ENCODE measurements at regions not wholly inside any gene's neighbourhood (a gene's known extent, or its start where the extent isn't known, plus 50 kb on each side); places are given as distances from the start of the nearest gene placed in this dataset.
A peak's percentile ranks its signal among the peaks of the same experiment; 100 is the strongest.

DNA sequence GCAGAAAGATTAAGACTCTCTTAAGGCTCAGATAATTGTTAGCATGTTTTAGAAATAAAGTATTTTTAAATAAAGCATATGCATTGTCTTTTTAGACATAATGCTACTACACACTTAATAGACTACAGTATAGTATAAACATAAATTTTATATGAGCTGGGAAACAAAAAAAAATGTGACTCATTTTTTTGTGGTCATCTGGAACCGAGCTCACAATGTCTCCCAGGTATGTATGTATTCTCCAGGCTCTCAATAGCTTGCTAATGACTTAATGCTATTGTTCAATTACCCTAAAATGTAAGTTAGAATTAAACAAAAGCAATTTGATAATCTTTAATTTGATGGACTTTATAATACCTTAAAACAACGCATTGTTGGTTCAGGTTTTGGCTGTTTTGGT, 167.2 kb downstream of the NUP35 start:
- FAIRE-seq, result no peak

DNA sequence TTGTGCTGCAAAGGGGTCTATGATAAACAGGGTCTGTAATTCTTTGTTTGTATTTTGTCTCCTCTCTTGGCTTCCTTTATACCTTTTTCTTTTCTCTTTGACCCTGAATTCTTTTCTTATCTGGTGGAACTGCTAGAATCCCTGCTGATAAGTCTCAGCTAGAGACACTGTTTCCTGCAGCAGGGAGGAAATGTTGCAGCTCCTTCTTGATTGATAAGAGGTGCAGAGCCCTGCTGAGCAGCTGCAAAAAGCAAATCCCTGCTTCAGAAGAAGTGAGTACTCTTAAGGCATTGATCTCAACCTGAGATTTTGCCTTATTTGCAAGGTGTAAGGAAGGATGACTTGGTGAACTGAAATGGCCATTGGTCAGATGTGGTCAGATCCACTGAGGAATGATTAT, 167.8 kb downstream of the NUP35 start:
- FAIRE-seq, result no peak

DNA sequence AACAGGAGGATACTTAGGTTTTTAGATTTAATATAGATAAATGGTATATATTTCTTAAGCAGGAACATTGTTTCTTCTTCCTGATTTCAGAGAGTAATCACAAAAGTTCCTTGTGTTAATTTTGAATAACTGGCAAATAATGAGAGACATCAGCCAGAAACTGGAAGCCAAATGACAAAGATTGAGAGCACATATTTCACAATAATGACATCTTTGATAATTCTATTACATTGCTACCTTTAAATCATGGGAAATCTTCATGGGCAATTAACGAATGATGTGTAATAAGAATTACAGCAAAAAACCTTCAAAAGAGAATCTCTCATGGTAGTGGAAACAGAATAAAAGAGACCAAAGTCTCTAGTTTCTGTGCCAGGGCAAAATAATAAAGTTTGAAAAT, 215.1 kb downstream of the NUP35 start:
- no peak for FAIRE-seq

DNA sequence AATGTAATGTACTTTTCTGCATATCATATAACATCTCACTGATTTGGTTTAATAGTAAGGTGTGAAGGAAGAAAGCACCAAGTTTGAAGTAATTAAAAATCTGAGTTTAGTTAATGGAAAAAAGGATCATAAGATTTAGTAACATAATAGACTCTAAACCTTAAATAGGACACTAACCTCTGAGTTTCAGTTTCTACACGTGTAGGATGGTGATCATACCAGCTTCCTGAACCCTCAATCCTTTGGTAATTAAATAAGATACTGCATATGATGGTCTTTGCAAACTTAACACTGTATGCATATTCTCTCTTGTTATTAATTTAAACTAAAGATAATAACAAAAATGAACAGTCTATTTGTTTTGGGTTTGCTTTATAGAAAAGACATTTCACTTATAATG, 216.8 kb downstream of the NUP35 start:
- no peak for FAIRE-seq

DNA sequence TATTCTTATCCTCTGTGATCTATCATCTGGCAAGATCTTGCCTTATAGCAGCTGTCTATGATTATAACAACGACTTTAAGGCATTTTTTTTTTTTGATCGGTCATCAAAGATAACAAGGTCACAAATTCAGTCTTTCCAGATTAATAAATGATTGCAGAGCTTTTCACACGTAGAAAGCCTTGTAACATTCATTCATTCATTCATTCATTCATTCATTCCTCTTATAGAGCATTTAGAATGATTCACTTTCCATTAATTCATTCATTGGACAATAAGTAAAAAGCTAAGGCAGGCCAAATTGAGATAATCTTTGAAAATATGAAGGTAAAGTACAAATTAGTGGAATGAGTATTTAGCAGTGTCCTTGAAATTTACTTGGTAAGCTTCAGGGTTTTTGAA, 223.7 kb downstream of the NUP35 start:
- FAIRE-seq, result no peak

DNA sequence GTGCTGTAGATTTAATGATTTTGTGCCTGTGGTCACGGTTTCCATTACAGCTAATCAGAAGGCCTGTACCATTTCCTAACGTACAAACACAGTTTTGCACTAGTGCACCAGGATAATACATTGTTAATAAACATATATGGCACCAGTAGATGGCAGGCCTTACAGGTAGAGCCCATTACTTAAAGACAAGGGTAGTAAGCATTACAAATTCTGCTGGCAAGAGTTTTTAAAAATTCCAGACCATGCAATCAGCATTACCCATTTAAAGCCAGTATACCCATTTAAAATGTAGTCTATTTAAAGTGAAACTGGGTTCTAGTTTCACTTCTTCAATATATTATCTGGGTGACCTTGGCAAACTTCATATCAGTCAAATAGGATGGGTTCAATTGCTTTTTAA, 224.2 kb downstream of the NUP35 start:
- FAIRE-seq, result no peak

DNA sequence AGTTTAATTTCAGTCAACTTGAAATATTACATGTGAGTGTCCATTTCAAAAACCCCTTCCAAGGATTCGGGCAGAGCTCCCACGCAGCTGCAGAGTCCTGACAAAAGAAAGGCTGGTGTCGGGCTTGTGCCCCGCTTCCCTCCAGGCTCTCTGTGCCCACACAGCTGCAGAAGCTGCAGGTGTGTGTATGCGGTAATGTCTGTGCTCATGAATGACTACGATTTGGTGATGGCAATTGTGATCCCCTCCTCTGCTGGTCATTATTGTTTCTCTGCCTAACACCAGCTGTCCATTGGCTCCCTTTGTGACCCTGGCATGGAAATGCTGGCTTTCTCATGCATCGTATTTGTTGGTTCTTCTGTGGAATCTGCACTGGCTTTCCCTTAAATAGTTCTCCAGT, 224.8 kb downstream of the NUP35 start:
- no peak for FAIRE-seq

DNA sequence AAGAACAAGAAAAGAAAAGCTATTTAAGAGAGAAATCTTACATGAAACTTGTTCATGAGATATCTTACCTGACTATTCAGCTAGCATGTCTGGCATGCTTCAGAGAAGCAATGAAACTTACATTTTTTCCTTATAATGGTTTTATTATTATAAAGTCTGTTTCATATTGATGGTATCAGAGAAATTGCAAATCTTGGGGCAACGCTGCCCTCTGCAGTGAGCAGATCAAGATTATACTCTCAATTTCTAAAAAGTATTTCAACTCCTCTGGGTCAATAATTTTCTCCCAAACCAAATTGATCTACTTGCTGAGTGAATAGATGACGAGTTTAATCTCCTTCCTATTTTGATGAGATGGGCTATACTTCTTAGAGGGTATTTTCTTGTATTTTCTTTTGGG, 235.6 kb downstream of the NUP35 start:
- peak; percentile 55 for FAIRE-seq

DNA sequence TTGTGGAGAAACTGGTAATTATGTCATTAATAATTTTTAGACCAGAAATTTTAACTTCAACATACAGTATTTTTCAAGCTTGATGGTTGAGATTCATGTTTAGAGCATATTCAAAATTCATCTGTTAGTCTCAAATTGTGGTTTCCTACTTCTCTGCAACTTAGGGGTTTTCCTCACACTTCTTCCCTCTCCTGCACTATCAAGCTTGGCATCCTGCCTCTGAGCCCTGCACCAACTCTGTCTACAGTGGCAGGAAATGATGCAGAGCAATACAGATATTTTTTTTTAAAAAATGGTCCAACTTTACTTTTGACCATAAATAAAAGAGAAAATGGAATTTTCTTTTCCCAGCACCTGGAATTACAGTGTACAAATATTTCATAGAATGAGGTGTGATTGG, 247.3 kb downstream of the NUP35 start:
- FAIRE-seq, result no peak

DNA sequence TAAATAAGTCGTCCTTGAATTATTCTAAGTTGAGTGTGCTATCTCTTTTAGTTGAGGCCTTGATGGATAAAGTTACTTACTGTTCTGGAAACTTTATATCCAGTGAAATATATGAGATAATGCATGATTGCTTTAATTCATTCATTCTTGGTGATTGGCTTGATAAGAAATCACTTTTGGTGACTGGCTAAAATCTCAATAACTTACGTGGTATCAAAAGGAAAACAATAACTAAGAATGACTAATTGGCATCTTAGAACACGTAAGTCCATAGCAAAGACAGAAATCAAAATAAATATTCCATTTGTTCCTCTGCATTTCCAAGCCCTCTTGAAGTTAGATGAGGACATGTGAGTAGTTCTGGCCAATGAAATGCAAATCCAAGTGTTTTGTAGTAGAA, 251.6 kb downstream of the NUP35 start:
- no peak for FAIRE-seq

DNA sequence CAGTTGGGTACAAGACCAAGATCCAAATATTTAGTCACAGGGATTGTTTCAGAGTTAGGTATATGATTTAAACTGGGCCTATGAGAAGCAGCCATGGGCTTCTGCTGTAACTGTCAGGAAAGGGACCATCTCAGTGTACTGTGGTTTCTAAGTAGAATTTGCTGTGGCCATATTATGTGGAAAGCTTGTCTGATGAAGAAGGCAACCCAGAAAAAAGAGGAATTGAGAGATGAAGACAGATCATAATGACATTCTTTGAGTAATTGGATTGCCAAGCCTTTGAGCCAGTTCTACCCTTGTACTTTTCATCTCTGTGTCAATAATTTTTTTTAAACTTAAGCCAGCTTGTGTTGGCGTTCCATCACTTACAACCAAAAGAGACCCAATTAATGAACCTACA, 259.6 kb downstream of the NUP35 start:
- no peak for FAIRE-seq

DNA sequence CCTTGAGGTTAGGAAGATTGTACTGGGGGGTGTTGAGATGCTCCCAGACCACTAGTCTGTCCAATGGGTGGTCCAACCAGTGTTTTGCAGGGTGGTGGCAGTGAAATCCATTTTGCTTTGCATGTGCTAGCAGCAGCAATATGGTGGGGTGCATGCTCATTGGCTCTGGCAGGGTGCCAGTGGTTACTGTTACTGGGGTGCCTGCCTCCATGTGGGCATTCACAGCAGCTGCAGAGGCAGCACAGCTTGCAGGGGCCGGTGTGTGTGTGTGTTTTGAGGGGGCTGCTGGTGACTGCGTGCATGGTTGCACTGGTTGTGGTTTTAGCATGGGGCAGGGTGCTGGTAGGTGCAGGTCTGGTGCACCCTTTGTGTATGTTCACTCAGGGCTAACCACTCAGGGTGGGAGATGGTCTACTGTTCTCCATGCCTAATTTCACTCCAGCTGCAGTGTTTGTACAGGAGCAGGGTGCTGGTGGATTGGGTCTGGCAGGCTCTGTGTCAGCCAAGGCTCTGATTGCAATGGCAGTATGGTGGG, 265.4 kb downstream of the NUP35 start:
- FAIRE-seq, result no peak

DNA sequence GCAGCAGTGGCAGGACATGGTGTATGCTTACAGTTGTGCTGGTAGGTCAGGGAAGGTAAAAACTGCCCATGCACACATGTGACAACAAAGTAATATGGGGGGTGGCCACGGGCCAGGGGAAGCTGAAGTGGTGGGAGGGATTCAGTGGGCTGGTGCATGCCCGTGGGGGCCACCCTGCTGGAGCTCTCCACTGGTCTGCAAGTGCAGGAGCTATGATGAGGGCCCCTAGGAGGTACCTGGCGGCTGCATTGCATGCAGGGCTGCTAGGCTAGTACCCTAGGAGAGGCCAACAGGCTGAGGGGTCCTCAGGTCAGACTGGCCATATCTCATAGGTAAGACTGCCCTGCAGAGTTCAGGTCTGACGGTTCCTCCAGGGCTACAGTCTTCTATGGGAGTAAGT, 265.9 kb downstream of the NUP35 start:
- FAIRE-seq, result no peak

DNA sequence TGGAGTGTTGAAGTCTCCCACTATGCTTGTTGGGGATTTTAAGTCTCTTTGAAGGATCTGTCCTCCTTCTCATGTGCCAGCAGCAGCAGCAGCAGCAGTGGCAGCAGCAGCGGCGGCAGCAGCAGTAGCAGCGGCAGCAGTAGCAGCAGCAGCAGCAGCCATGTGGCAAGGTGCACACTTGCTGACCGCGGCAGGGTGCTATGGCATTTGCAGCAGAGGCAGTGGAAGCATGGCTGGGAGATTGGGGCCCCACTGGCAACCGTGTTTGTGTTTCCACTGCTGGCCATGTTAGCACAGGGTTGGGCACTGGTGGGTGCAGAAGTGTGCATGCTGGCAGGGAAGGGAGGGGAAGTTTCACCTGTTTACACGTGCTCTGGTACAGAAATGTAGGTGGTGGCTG, 280.1 kb downstream of the NUP35 start:
- FAIRE-seq, result no peak

DNA sequence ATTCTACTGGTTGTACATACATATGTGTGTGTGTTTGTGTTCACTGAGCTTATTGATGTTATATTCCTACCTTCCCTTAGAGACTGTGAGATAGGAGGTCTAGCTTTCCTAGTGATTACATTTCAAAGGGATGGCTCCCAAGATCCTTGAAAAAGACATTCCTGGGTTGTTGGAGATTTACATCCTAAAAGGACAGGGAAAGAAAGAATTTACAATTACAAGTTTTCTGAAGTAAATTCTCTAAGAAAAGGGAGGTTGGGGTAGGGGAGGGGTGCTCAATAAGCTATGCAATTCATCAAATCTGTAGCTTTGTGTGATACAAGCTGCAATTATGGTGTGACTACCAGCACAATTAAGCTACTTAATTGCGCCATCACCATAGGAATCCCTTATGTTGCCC, 284.3 kb downstream of the NUP35 start:
- no peak for FAIRE-seq

DNA sequence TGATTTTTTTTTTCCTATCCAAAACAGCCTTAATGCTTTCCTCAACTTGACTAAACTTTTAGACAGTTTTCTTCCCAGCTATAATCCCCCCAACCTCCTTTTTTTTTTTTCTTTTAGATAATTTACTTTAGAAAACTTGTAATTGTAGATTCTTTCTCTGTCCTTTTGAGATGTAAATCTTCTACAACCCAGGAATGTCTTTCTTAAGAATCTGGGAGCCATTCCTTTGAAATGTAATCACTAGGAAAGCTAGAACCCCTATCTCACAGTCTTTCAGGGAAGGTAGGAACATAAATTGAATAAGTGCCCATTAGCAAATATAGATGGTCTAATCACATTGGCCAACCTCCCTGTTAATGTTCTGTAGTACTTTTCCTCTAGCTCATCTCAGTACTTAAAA, 285.4 kb downstream of the NUP35 start:
- no peak for FAIRE-seq

DNA sequence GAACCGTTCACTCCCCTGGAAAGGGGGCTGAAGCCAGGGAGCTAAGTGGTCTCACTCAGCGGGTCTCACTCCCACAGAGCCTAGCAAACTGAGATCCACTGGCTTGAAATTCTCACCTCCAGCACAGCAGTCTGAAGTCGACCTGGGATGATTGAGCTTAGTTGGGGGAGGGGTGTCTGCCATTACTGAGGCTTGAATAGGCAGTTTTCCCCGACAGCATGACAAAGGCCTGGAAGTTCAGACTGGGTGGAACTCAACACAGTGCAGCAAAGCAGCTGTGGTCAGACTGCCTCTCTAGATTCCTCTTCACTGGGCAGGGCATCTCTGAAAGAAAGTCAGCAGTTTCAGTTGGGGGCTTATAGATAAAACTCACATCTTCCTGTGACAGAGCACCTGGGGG, 292.5 kb downstream of the NUP35 start:
- no peak for FAIRE-seq

DNA sequence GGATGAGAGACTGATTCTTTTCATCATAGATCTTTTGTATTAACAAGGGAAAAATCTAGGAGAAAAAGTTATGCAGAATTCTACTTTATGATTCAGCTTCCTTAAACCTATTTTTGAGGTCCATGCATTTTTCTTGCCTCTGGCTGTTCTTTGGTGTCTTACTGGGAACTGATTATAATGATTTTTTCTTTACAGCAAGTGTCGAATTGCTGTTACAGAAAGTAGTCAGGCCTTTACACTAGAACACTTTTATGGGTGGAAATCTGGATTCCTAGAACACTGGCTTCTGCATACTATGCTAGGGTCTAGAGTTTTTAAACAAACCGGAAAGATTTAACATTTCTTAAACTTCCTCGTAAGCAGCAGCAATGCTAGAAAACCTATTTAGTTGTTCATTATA, 302.6 kb downstream of the NUP35 start:
- no peak for FAIRE-seq

DNA sequence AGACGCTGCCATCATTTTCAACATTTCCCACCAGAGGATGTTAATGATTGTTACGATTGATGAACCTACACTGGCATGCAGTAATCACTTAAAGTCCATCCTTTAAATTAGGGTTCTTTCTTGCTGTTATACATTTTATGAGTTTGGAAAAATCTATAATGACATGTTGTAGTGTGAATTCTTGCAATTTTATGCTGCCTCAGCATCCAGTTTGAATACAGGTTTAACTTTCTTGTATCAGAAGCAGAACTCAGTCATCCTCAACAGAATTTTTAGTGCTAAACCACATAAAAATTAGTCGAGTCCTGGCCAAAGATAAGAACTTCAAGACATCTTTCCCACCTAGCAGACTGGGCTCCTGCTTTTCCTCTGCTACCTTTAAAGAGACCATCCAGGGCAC, 303.3 kb downstream of the NUP35 start:
- FAIRE-seq, result no peak

DNA sequence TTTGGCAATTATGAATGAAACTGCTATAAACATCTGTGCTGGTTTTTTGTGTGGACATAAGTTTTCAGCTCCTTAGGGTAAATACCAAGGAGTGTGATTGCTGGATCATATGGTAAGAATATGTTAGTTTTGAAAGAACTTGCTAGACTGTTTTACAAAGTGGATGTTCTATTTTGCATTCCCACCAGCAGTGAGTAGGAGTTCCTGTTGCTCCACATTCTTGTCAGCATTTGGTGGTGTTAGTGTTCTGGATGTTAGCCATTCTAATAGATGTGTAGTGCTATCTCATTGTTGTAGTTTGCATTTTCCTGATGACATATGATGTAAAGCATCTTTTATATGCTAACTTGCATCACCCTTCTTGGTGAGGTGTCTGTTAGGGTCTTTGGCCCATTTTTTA, 304.6 kb downstream of the NUP35 start:
- FAIRE-seq, result no peak

DNA sequence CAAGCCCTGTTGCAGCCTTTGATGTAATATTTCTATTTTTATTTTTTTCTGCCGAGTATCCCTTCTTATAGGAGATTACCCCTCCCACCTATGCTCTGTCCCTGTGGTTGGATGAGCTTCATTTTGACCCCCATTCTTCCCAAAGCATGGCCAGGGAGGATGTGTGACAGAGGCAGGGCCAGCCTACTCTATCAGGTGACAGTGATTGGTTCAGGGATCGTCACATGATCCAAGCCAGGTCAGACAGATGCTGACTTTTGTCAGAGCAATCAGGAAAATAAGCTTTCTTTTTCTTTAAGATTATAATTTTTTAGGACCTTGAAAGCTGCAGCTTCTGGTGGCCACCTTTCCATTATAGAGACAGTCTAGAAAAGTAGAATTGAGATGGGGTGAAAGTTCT, 314.3 kb downstream of the NUP35 start:
- no peak for FAIRE-seq

DNA sequence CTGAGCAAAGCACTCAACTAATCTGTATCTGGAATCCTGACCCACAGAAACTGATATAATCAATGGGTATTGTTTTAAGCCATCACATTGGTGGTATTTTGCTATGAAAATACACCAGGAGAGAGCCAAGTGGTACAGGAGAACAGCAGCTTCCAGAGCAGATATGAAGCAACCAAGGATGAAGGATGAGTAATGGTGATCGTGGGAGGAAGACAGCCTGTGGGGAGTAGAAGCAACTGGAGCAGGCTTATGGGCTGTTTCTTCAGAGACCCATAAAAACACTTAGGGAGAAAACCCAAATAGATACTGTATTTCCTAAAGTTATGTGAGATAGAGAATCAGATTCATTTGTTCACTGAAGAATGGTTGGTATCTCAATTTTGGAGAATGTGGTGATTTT, 330.8 kb downstream of the NUP35 start:
- FAIRE-seq, result no peak

DNA sequence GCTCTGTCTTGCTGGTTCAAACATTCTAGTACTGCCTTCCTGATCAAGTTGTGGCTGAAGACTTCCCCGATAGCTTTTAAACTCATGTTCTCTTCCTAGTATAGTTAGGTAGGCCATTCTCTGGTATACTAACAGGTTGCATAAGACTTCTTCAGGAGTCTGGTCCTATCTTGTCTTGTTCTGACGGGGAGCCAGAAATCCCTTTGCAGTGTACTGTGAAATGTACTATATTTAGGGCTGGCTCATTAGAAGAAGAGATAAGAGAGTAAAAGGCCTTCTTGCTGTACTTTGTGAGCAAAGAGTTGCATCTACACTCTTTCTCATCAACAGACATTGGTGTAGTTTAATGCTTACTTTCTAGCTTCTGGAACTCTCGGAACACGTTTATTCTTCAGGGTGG, 331.9 kb downstream of the NUP35 start:
- no peak for FAIRE-seq

DNA sequence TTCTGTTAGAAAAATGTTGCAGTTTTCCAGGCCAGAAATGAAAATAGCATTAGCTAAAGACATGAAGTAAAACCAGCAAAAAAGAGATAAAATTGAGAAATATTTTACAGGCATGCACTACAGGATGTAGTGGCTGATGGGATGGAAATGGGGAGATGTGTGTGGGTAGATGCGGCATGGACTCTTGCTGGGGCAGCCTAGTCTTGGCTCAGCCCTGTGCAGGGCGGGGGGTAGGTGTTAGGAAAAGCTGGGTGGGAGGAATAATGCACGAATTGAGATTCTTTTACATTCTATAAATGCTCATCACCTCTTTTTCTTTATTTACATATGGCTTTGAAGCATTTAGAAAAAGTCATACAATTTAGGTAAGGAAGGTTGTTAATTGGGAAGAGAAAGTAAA, 334.2 kb downstream of the NUP35 start:
- FAIRE-seq, result no peak

DNA sequence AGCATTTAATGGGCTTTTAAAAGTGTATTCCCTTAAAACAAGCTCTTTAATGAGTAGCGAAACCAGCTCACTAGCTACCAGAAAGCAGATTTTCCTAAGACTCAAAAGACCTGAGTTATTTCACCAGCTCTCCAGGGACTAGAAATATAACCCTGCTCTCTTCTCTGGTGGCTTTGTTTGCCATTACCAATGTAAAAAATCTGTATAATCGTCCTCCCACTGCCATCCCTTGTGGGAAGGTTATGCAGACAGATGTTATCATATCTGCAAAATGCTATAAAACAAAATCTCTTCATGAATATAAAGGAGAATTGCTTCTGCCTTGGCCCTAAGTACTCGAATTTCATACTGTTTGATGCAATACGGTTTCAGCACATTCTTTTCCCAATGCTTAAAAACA, 335.2 kb downstream of the NUP35 start:
- FAIRE-seq, result no peak

DNA sequence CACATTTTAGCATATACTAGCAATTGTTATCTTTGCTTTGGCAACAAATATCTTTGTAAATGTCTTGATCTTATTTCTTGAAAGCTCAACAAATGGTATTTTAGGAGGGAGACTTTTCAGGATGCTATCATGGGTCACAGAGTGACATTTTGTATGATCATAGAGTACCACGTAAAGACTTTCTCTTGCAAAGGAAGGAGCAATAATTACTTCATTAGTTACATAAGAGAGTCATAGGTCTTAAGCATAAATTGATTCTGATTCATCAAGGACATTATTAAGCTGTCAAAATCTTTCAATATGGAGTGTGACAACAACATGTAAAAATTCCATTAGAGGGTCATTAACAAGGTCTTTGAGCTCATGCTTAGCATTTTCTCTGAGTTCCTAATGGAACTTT, 339.6 kb downstream of the NUP35 start:
- no peak for FAIRE-seq

All from A204.1 (cell line).